ENCODE measurements at regions not wholly inside any gene's neighbourhood (a gene's known extent, or its start where the extent isn't known, plus 50 kb on each side); places are given as distances from the start of the nearest gene placed in this dataset.

GRCh38 chr22:23385678-23386631 lies 194.1 kb downstream of the IGLL1 start:
- Histone ChIP-seq H3K4me2 (peak overlapping the region; percentile 18; the same call in 1 of the 3 replicates), H3K4me1 (no peaks in the 10 kb centered on the region), H3K9me3 (no peaks in the 10 kb centered on the region), H3K4me3 (no peak overlapping the region), H3K27ac (no peak overlapping the region; a peak in 1 of 6 replicates)
- ATAC-seq (peak; percentile 82 to 94), FAIRE-seq (no peak), DNase-seq (ENCODE audit: low read depth in 1 of 2, low spot score in 1 of 2) (peak; percentile 77 to 79)
- TF ChIP-seq RAD21 (conservative IDR thresholded peaks at IDR 0.05 in 1 of 2, IDR thresholded peaks at IDR 0.05 in 1 of 2), result peak; percentile 82 to 89
- peak; percentile 84 for TF ChIP-seq SMC3 (IDR thresholded peaks at IDR 0.05)
- no peak for TF ChIP-seq MAZ (IDR thresholded peaks at IDR 0.05; ENCODE audit: borderline replicate concordance, low read depth, low read length)
- TF ChIP-seq, protein P1, sequence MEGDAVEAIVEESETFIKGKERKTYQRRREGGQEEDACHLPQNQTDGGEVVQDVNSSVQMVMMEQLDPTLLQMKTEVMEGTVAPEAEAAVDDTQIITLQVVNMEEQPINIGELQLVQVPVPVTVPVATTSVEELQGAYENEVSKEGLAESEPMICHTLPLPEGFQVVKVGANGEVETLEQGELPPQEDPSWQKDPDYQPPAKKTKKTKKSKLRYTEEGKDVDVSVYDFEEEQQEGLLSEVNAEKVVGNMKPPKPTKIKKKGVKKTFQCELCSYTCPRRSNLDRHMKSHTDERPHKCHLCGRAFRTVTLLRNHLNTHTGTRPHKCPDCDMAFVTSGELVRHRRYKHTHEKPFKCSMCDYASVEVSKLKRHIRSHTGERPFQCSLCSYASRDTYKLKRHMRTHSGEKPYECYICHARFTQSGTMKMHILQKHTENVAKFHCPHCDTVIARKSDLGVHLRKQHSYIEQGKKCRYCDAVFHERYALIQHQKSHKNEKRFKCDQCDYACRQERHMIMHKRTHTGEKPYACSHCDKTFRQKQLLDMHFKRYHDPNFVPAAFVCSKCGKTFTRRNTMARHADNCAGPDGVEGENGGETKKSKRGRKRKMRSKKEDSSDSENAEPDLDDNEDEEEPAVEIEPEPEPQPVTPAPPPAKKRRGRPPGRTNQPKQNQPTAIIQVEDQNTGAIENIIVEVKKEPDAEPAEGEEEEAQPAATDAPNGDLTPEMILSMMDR (IDR thresholded peaks at IDR 0.05), result peak; percentile 74
- ChIA-PET CTCF (interaction anchor here (0.6 to 1.7 kb wide), 41 partner anchors 8 to 430 kb away, joined by 3 to 26 read pairs (median 4); partner anchors contain the start of gene BCR), POLR2A (no interaction called here)
- WGBS (ENCODE audit: missing lambda C conversion rate), result 90% methylated on average over 2 of the region's 20 CpGs

GRCh38 chr22:23384923-23385677 lies 195.0 kb downstream of the IGLL1 start:
- Histone ChIP-seq H3K27ac (no peak overlapping the region), H3K4me2 (no peak overlapping the region), H3K4me3 (no peak overlapping the region), H3K9me3 (no peaks in the 10 kb centered on the region), H3K4me1 (no peaks in the 10 kb centered on the region)
- peak in 1 of 2 experiments; percentile 11; a peak in 2 of 6 replicates for ATAC-seq
- CTCF ChIA-PET, result interaction anchor here (0.7 to 1.7 kb wide), 38 partner anchors 8 to 429 kb away, joined by 3 to 26 read pairs (median 4); partner anchors contain the start of gene BCR
- WGBS (ENCODE audit: missing lambda C conversion rate), result 64% methylated on average over 8 of the region's 14 CpGs
- no peak for DNase-seq (ENCODE audit: low read depth in 1 of 2, low spot score in 1 of 2)
- no peak for TF ChIP-seq TFCP2L1 (CRISPR knock-in tag; IDR thresholded peaks at IDR 0.05)
- TF ChIP-seq MYC (IDR thresholded peaks at IDR 0.05; ENCODE audit: borderline replicate concordance, low read length), result no peak
- TF ChIP-seq CBX8 (IDR thresholded peaks at IDR 0.05), result no peak
- TF ChIP-seq E2F6 (IDR thresholded peaks at IDR 0.05; ENCODE audit: borderline replicate concordance, low read depth), result no peak
- TF ChIP-seq NFE2L2 (conservative IDR thresholded peaks at IDR 0.05; ENCODE audit: low read length), result no peak
- TF ChIP-seq, protein P2, sequence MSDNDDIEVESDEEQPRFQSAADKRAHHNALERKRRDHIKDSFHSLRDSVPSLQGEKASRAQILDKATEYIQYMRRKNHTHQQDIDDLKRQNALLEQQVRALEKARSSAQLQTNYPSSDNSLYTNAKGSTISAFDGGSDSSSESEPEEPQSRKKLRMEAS (IDR thresholded peaks at IDR 0.05), result no peak
- no peak for TF ChIP-seq HMGXB4 (CRISPR knock-in tag; IDR thresholded peaks at IDR 0.05; ENCODE audit: borderline replicate concordance)
- TF ChIP-seq, protein P1 (IDR thresholded peaks at IDR 0.05), result no peak
- TF ChIP-seq KDM1A (IDR thresholded peaks at IDR 0.05; ENCODE audit: low read depth), result no peak
- TF ChIP-seq SREBF2 (IDR thresholded peaks at IDR 0.05), result no peak
- no peak for TF ChIP-seq ATOH8 (CRISPR knock-in tag; IDR thresholded peaks at IDR 0.05; ENCODE audit: low read depth)
- TF ChIP-seq ZC3H11A (IDR thresholded peaks at IDR 0.05), result no peak
- no peak for TF ChIP-seq BCL3 (IDR thresholded peaks at IDR 0.05)
- TF ChIP-seq ZNF302 (CRISPR knock-in tag; IDR thresholded peaks at IDR 0.05), result no peak
- TF ChIP-seq PHF8 (IDR thresholded peaks at IDR 0.05; ENCODE audit: borderline replicate concordance, low read depth), result no peak
- no peak for FAIRE-seq
- POLR2A ChIA-PET, result no interaction called here

Data from A549 (cell line).